H9 (cell line): ENCODE measurements at regions not wholly inside any gene's neighbourhood (a gene's known extent, or its start where the extent isn't known, plus 50 kb on each side); places are given as distances from the start of the nearest gene placed in this dataset.

ENCODE experiments used
- DNase-seq: peaks from one replicate; pipeline ENCODE4 v3.0.0-alpha.2; 2017
- H2AFZ ChIP-seq: one replicate; pipeline ENCODE4 v1.6.1; 2013; ENCODE audit warnings: mild to moderate bottlenecking, low read length, control low read depth, moderate library complexity
- H2AK5ac ChIP-seq: 2 replicates; pipeline ENCODE4 v1.6.1; 2013; ENCODE audit warnings: low read length, control low read depth, mixed read lengths; ENCODE audit not compliant: insufficient read length
- H2BK120ac ChIP-seq: one replicate; pipeline ENCODE4 v1.6.1; 2013; ENCODE audit warnings: low read depth, mild to moderate bottlenecking, low read length, control low read depth, inconsistent platforms; ENCODE audit not compliant: poor library complexity, severe bottlenecking
- H2BK12ac ChIP-seq: 2 replicates; pipeline ENCODE4 v1.6.1; 2013; ENCODE audit warnings: low read length, control low read depth, mixed read lengths, low read depth; ENCODE audit not compliant: insufficient read length
- H2BK15ac ChIP-seq: 2 replicates; pipeline ENCODE4 v1.6.1; 2013; ENCODE audit warnings: low read depth, low read length, control low read depth
- H2BK20ac ChIP-seq: one replicate; pipeline ENCODE4 v1.6.1; 2013; ENCODE audit warnings: low read depth, mild to moderate bottlenecking, low read length, control low read depth, inconsistent platforms; ENCODE audit not compliant: poor library complexity, severe bottlenecking
- H2BK5ac ChIP-seq: 2 replicates; pipeline ENCODE4 v1.6.1; 2013; ENCODE audit warnings: low read length, control low read depth, mixed read lengths; ENCODE audit not compliant: insufficient read length
- H3K14ac ChIP-seq: 2 replicates; pipeline ENCODE4 v1.6.1; 2013; ENCODE audit warnings: low read length, control low read depth; ENCODE audit not compliant: insufficient read depth
- H3K18ac ChIP-seq: 2 replicates; pipeline ENCODE4 v1.6.1; 2013; ENCODE audit warnings: low read depth, mild to moderate bottlenecking, mixed read lengths, low read length, control low read depth; ENCODE audit not compliant: insufficient read length
- H3K23ac ChIP-seq: 2 replicates; pipeline ENCODE4 v1.6.1; 2013; ENCODE audit warnings: low read length, control low read depth, mixed read lengths, low read depth; ENCODE audit not compliant: insufficient read length
- H3K23me2 ChIP-seq: 2 replicates; pipeline ENCODE4 v1.6.1; 2013; ENCODE audit warnings: low read depth, mild to moderate bottlenecking, mixed read lengths, low read length, control low read depth; ENCODE audit not compliant: insufficient read length, poor library complexity, severe bottlenecking
- H3K27ac ChIP-seq: 2 replicates; pipeline ENCODE4 v1.5.1; 2013; ENCODE audit warnings: low read length, control low read depth, mixed read lengths, low read depth; ENCODE audit not compliant: insufficient read length
- H3K27me3 ChIP-seq: 2 replicates; pipeline ENCODE4 v1.6.1; 2013; ENCODE audit warnings: low read length, control low read depth, inconsistent platforms; ENCODE audit not compliant: insufficient read depth
- H3K4ac ChIP-seq: 2 replicates; pipeline ENCODE4 v1.6.1; 2013; ENCODE audit warnings: low read depth, mild to moderate bottlenecking, control low read depth, inconsistent platforms, low read length, moderate library complexity
- H3K4me1 ChIP-seq: 2 replicates; pipeline ENCODE4 v1.6.1; 2013; ENCODE audit warnings: low read length, control low read depth, inconsistent platforms; ENCODE audit not compliant: insufficient read depth
- H3K4me2 ChIP-seq: 2 replicates; pipeline ENCODE4 v1.6.1; 2013; ENCODE audit warnings: low read length, control low read depth, mixed read lengths; ENCODE audit not compliant: insufficient read length, insufficient read depth
- H3K56ac ChIP-seq: 2 replicates; pipeline ENCODE4 v1.6.1; 2013; ENCODE audit warnings: low read depth, mild to moderate bottlenecking, mixed read lengths, low read length, control low read depth; ENCODE audit not compliant: insufficient read length
- H3K79me1 ChIP-seq: 2 replicates; pipeline ENCODE4 v1.6.1; 2013; ENCODE audit warnings: low read depth, mild to moderate bottlenecking, moderate library complexity, low read length, control low read depth, inconsistent platforms; ENCODE audit not compliant: insufficient read depth, poor library complexity, severe bottlenecking
- H3K79me2 ChIP-seq: 2 replicates; pipeline ENCODE4 v1.6.1; 2013; ENCODE audit warnings: low read length, control low read depth, inconsistent platforms; ENCODE audit not compliant: insufficient read depth
- H3K9ac ChIP-seq: 2 replicates; pipeline ENCODE4 v1.6.1; 2013; ENCODE audit warnings: low read length, control low read depth, mixed read lengths; ENCODE audit not compliant: insufficient read length; ENCODE audit errors: extremely low read depth
- H3K9me3 ChIP-seq: one replicate; pipeline ENCODE4 v1.6.1; 2013; ENCODE audit warnings: low read depth, low read length, inconsistent platforms; ENCODE audit not compliant: control insufficient read depth
- H3T11ph ChIP-seq: one replicate; pipeline ENCODE4 v1.6.1; 2013; ENCODE audit warnings: mild to moderate bottlenecking, low read length, control low read depth, inconsistent platforms
- H4K20me1 ChIP-seq: one replicate; pipeline ENCODE4 v1.6.1; 2013; ENCODE audit not compliant: control insufficient read depth, insufficient read length, insufficient read depth
- H4K5ac ChIP-seq: 2 replicates; pipeline ENCODE4 v1.6.1; 2013; ENCODE audit warnings: low read depth, mild to moderate bottlenecking, mixed read lengths, low read length, control low read depth; ENCODE audit not compliant: insufficient read length
- H4K8ac ChIP-seq: replicated peaks from 2 replicates; pipeline ENCODE4 v1.6.1; 2013; ENCODE audit warnings: low read length, control low read depth, mixed read lengths, low read depth; ENCODE audit not compliant: insufficient read length
- H4K91ac ChIP-seq: 2 replicates; pipeline ENCODE4 v1.6.1; 2013; ENCODE audit warnings: low read depth, mild to moderate bottlenecking, moderate library complexity, mixed read lengths, low read length, control low read depth; ENCODE audit not compliant: insufficient read length
- H3K27ac Mint-ChIP-seq, 3 experiments: 2 replicates in 2 of 3; 3 replicates in 1 of 3; pipeline ENCODE4 v1.8.0; 2020 to 2021; ENCODE audit warnings: mixed read lengths in 3 of 3, mild to moderate bottlenecking in 1 of 3, moderate library complexity in 1 of 3
- H3K27me3 Mint-ChIP-seq: 2 replicates; pipeline ENCODE4 v1.8.0; 2021; ENCODE audit warnings: low read depth, mild to moderate bottlenecking, moderate library complexity, mixed read lengths
- H3K36me3 Mint-ChIP-seq, 3 experiments: 2 replicates in 2 of 3; 3 replicates in 1 of 3; pipeline ENCODE4 v1.8.0; 2020 to 2021; ENCODE audit warnings: low read depth in 3 of 3, mixed read lengths in 3 of 3; ENCODE audit not compliant: insufficient read depth in 1 of 3
- H3K4me1 Mint-ChIP-seq, 2 experiments: 2 replicates each; pipeline ENCODE4 v1.8.0; 2020; ENCODE audit warnings: mixed read lengths in 2 of 2
- H3K4me3 Mint-ChIP-seq, 2 experiments: 2 replicates in 1 of 2; 3 replicates in 1 of 2; pipeline ENCODE4 v1.8.0; 2020 to 2021; ENCODE audit warnings: mild to moderate bottlenecking in 2 of 2, mixed read lengths in 2 of 2, moderate library complexity in 1 of 2
- H3K9me3 Mint-ChIP-seq, 2 experiments: 2 replicates in 1 of 2; 3 replicates in 1 of 2; pipeline ENCODE4 v1.8.0; 2020; ENCODE audit warnings: mild to moderate bottlenecking in 2 of 2, mixed read lengths in 2 of 2, moderate library complexity in 1 of 2
- WGBS: extraction: QIAGEN DNeasy Blood & Tissue Kit; methylation state at CpG from one replicate; pipeline ENCODE4 v1.1.7; 2013; ENCODE audit warnings: missing lambda C conversion rate, low lambda C conversion rate, mixed read lengths; ENCODE audit not compliant: insufficient read length; ENCODE audit errors: extremely low coverage; 5-methylcytosine and 5-hydroxymethylcytosine counted together
- TF ChIP-seq, protein P1 (sequence below): fragments of 200-600 bp; sonication (generic); conservative IDR thresholded peaks from 3 replicates; pipeline ENCODE4 v1.8.0; 2021; ENCODE audit warnings: antibody characterized with exemption, mild to moderate bottlenecking

- Histone ChIP-seq H3K9ac (no peak overlapping the region), H4K91ac (no peak overlapping the region), H4K5ac (no peak overlapping the region), H3K14ac (no peak overlapping the region), H2AK5ac (no peak overlapping the region), H2AFZ (no peak overlapping the region), H3K4me1 (no peaks in the 10 kb centered on the region; the same call in 1 of the 2 replicates), H3K27ac (no peak overlapping the region), H3K79me2 (no peaks in the 10 kb centered on the region), H3K4ac (no peak overlapping the region), H3T11ph (no peak overlapping the region), H4K8ac (no peak overlapping the region), H3K56ac (no peak overlapping the region), H3K9me3 (no peaks in the 10 kb centered on the region), H3K23me2 (no peaks in the 10 kb centered on the region), H3K79me1 (no peaks in the 10 kb centered on the region), H3K27me3 (no peaks in the 10 kb centered on the region), H2BK12ac (no peak overlapping the region), H3K4me2 (no peak overlapping the region), H3K18ac (no peak overlapping the region), H4K20me1 (no peaks in the 10 kb centered on the region), H2BK15ac (no peak overlapping the region), H3K23ac (no peak overlapping the region), H2BK20ac (no peak overlapping the region), H2BK120ac (no peak overlapping the region), H2BK5ac (no peak overlapping the region)
- no peak for DNase-seq
- whole genome bisulfite sequencing = no CpG with 5 or more reads among the region's 2 CpGs
- H3K27ac Mint-ChIP-seq = no peak overlapping the region; a peak in 1 of 7 replicates
- no peak overlapping the region for H3K4me3 Mint-ChIP-seq
- H3K36me3 Mint-ChIP-seq = peaks cover 0 to 4% (median 2%) of the 10 kb centered on the region in 3 experiments; a peak in 2 of 7 replicates
- TF ChIP-seq, protein P1, sequence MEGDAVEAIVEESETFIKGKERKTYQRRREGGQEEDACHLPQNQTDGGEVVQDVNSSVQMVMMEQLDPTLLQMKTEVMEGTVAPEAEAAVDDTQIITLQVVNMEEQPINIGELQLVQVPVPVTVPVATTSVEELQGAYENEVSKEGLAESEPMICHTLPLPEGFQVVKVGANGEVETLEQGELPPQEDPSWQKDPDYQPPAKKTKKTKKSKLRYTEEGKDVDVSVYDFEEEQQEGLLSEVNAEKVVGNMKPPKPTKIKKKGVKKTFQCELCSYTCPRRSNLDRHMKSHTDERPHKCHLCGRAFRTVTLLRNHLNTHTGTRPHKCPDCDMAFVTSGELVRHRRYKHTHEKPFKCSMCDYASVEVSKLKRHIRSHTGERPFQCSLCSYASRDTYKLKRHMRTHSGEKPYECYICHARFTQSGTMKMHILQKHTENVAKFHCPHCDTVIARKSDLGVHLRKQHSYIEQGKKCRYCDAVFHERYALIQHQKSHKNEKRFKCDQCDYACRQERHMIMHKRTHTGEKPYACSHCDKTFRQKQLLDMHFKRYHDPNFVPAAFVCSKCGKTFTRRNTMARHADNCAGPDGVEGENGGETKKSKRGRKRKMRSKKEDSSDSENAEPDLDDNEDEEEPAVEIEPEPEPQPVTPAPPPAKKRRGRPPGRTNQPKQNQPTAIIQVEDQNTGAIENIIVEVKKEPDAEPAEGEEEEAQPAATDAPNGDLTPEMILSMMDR = no peak
- peaks cover 11 to 14% of the 10 kb centered on the region in 2 experiments for H3K4me1 Mint-ChIP-seq
- no peaks in the 10 kb centered on the region; the same call in 1 of the 2 replicates for H3K27me3 Mint-ChIP-seq
- H3K9me3 Mint-ChIP-seq = no peaks in the 10 kb centered on the region; a peak in 1 of 5 replicates
Observed at GRCh38 chr2:12203528-12203927, 457.1 kb downstream of the LPIN1 start.
